ENCODE measurements at regions not wholly inside any gene's neighbourhood (a gene's known extent, or its start where the extent isn't known, plus 50 kb on each side); places are given as distances from the start of the nearest gene placed in this dataset.
A peak's percentile ranks its signal among the peaks of the same experiment; 100 is the strongest.

GRCh38 chr20:19850198-19850533 is 92.1 kb downstream of the RIN2 start:
- Histone ChIP-seq H3K4me3 (peak overlapping the region; percentile 0), H3K9me3 (replicated peaks) (no peaks in the 10 kb centered on the region), H3K4me1 (peaks cover 32% of the 10 kb centered on the region), H3K27ac (replicated peaks) (peak overlapping the region; percentile 81), H3K27me3 (ENCODE audit: low read depth) (no peaks in the 10 kb centered on the region), H3K36me3 (no peaks in the 10 kb centered on the region)
- intact Hi-C loops (cut with micrococcal nuclease) = no loop called here
- DNase-seq = peak; percentile 48
- no peak for TF ChIP-seq CTCF (IDR thresholded peaks at IDR 0.05; ENCODE audit: borderline replicate concordance)

GRCh38 chr20:19851861-19852260 is 93.8 kb downstream of the RIN2 start:
- intact Hi-C loops (cut with micrococcal nuclease) = no loop called here
- TF ChIP-seq CTCF (IDR thresholded peaks at IDR 0.05; ENCODE audit: borderline replicate concordance) = no peak

GRCh38 chr20:19855416-19855815 is 97.4 kb downstream of the RIN2 start:
- no peak for DNase-seq
- intact Hi-C loops (cut with micrococcal nuclease) = no loop called here
- no peaks in the 10 kb centered on the region for H3K27me3 ChIP-seq (ENCODE audit: low read depth)
- peaks cover 22% of the 10 kb centered on the region for H3K4me1 ChIP-seq
- no peaks in the 10 kb centered on the region for H3K36me3 ChIP-seq
- TF ChIP-seq CTCF (IDR thresholded peaks at IDR 0.05; ENCODE audit: borderline replicate concordance) = no peak
- no peak overlapping the region for H3K27ac ChIP-seq (replicated peaks)
- H3K9me3 ChIP-seq (replicated peaks) = no peaks in the 10 kb centered on the region
- H3K4me3 ChIP-seq = no peak overlapping the region

More at GRCh38 chr20:19851861-19852260, 93.8 kb downstream of the RIN2 start:
- DNase-seq = no peak
- no peaks in the 10 kb centered on the region for H3K9me3 ChIP-seq (replicated peaks)
- H3K4me1 ChIP-seq = peaks cover 32% of the 10 kb centered on the region
- H3K27ac ChIP-seq (replicated peaks) = no peak overlapping the region
- no peaks in the 10 kb centered on the region for H3K36me3 ChIP-seq
- H3K4me3 ChIP-seq = no peak overlapping the region
- no peaks in the 10 kb centered on the region for H3K27me3 ChIP-seq (ENCODE audit: low read depth)

GRCh38 chr20:19858466-19859371 is 100.7 kb downstream of the RIN2 start:
- no peak for TF ChIP-seq CTCF (IDR thresholded peaks at IDR 0.05; ENCODE audit: borderline replicate concordance)
- intact Hi-C loops (cut with micrococcal nuclease) = no loop called here
- H3K27ac ChIP-seq (replicated peaks) = no peak overlapping the region
- H3K9me3 ChIP-seq (replicated peaks) = no peaks in the 10 kb centered on the region
- H3K4me1 ChIP-seq = peaks cover 10% of the 10 kb centered on the region
- DNase-seq = no peak
- no peak overlapping the region for H3K4me3 ChIP-seq
- H3K36me3 ChIP-seq = no peaks in the 10 kb centered on the region
- no peaks in the 10 kb centered on the region for H3K27me3 ChIP-seq (ENCODE audit: low read depth)

- no peaks in the 10 kb centered on the region for H3K9me3 ChIP-seq (replicated peaks)
- H3K27me3 ChIP-seq (ENCODE audit: low read depth) = no peaks in the 10 kb centered on the region
- no peaks in the 10 kb centered on the region for H3K36me3 ChIP-seq
- H3K4me1 ChIP-seq = peaks cover 10% of the 10 kb centered on the region
- intact Hi-C loops (cut with micrococcal nuclease) = no loop called here
- H3K4me3 ChIP-seq = no peak overlapping the region
- no peak for DNase-seq
- no peak overlapping the region for H3K27ac ChIP-seq (replicated peaks)
- TF ChIP-seq CTCF (IDR thresholded peaks at IDR 0.05; ENCODE audit: borderline replicate concordance) = no peak
Measured at GRCh38 chr20:19859444-19859843, 101.4 kb downstream of the RIN2 start.
